GM12875 (cell line): ENCODE measurements at regions not wholly inside any gene's neighbourhood (a gene's known extent, or its start where the extent isn't known, plus 50 kb on each side); places are given as distances from the start of the nearest gene placed in this dataset.
"Not testable (repeated sequence)": the region's sequence is repeated elsewhere in the genome, so short reads cannot be mapped to it uniquely, and the experiment has no call there.

Source experiments
- H3K4me3 ChIP-seq: one replicate; pipeline ENCODE4 v1.5.1; 2011; ENCODE audit warnings: low read depth, low read length, control low read depth
- CTCF ChIP-seq: IDR thresholded peaks from 2 replicates; pipeline ENCODE4 v1.5.1; 2011; ENCODE audit warnings: low read depth, mild to moderate bottlenecking, control low read depth, inconsistent platforms, low read length, moderate library complexity, borderline replicate concordance; ENCODE audit not compliant: insufficient read depth

DNA sequence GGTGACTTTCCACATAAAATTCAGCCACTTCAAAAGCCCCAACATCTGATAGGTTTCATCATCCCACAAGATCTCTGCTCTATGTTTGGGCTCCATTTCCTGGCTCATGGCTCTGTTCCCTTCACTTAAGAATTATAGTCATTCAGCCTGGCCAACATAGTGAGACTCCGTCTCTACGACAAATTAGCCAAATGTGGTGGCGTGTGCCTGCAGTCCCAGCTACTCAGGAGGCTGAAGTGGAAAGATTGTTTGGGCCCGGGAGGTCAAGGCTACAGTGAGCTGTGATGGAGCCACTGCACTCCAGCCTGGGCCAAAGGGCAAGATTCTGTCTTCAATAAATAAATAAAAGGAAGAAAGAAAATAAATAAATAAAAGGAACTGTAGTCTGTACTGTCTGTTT is 57.9 kb upstream of the CTSV start:
- no peak overlapping the region for H3K4me3 ChIP-seq
- TF ChIP-seq CTCF = no peak

DNA sequence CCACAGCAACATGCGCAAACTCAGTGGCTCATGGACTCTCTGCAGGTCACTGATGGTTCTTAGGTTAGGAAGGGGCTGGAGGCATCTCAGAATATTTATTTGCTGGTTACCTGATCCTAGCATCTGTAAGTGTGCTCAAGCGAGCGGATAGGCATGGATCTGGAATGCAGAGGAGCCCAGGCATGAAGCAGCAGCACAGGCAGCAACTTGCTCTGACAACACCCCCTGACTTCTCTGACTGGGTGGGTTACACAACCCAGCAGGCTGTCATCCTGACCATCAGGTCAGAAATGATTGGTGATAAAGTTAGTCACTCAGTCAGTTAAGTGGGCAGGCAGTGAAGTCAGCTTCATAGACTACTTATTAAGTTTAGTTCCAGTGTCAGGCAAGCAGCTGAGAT is 50.4 kb upstream of the CTSV start:
- not testable (repeated sequence) for H3K4me3 ChIP-seq
